ENCODE measurements at regions not wholly inside any gene's neighbourhood (a gene's known extent, or its start where the extent isn't known, plus 50 kb on each side); places are given as distances from the start of the nearest gene placed in this dataset.

GRCh38 chr9:14006386-14007187 lies 307.4 kb downstream of the NFIB start:
- Mint-ChIP-seq H3K9me3 (peaks cover 5 to 7% of the 10 kb centered on the region in 2 donors), H3K27me3 (no peaks in the 10 kb centered on the region), H3K27ac (no peak overlapping the region), H3K36me3 (no peaks in the 10 kb centered on the region), H3K4me3 (no peak overlapping the region), H3K4me1 (no peaks in the 10 kb centered on the region)
- ATAC-seq (replicated peaks) (no peak), DNase-seq (no peak)

DNA sequence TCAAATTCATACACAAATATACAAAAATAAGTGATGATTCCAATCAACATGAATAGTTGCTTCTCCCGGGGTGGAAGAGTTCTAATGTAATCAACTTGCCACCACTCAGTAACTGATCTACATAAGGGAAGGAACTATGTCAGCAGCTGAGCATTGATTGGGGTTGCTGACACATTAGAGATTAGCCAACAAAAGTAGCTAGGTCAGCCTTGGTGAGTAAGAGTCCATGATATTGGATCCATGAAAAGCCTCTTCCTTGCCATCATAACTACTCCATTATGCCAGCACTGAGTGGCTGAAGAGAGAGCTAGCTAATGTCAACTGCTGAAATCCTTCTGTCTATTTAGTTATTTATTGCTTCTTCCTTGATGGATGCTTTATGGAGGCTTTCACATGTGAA lies 309.8 kb downstream of the NFIB start:
- no peaks in the 10 kb centered on the region for H3K36me3 Mint-ChIP-seq
- DNase-seq: no peak
- H3K4me1 Mint-ChIP-seq: no peaks in the 10 kb centered on the region
- H3K27ac Mint-ChIP-seq: no peak overlapping the region
- no peaks in the 10 kb centered on the region for H3K27me3 Mint-ChIP-seq
- no peak overlapping the region for H3K4me3 Mint-ChIP-seq
- peaks cover 1 to 7% of the 10 kb centered on the region in 2 donors for H3K9me3 Mint-ChIP-seq
- ATAC-seq (replicated peaks): no peak

GRCh38 chr9:13994240-13994639 lies 319.7 kb downstream of the NFIB start:
- no peaks in the 10 kb centered on the region for H3K27me3 Mint-ChIP-seq
- no peak overlapping the region for H3K4me3 Mint-ChIP-seq
- DNase-seq (no peak), ATAC-seq (replicated peaks) (no peak)
- no peaks in the 10 kb centered on the region for H3K36me3 Mint-ChIP-seq
- H3K4me1 Mint-ChIP-seq: no peaks in the 10 kb centered on the region
- peaks cover 4 to 12% of the 10 kb centered on the region in 2 donors for H3K9me3 Mint-ChIP-seq
- no peak overlapping the region for H3K27ac Mint-ChIP-seq

- H3K36me3 Mint-ChIP-seq: no peaks in the 10 kb centered on the region
- ATAC-seq (replicated peaks): no peak
- no peaks in the 10 kb centered on the region for H3K27me3 Mint-ChIP-seq
Observed at GRCh38 chr9:13993632-13994185, 320.2 kb downstream of the NFIB start.

GRCh38 chr9:13992138-13993088 lies 321.5 kb downstream of the NFIB start:
- no peak overlapping the region for H3K27ac Mint-ChIP-seq
- H3K4me1 Mint-ChIP-seq: no peaks in the 10 kb centered on the region
- no peaks in the 10 kb centered on the region for H3K36me3 Mint-ChIP-seq
- peaks cover 4 to 5% of the 10 kb centered on the region in 2 donors for H3K9me3 Mint-ChIP-seq
- no peaks in the 10 kb centered on the region for H3K27me3 Mint-ChIP-seq
- no peak for ATAC-seq (replicated peaks)
- no peak for DNase-seq
- H3K4me3 Mint-ChIP-seq: no peak overlapping the region

More at GRCh38 chr9:13993632-13994185, 320.2 kb downstream of the NFIB start:
- no peak overlapping the region for H3K4me3 Mint-ChIP-seq
- H3K9me3 Mint-ChIP-seq: peaks cover 0 to 9% of the 10 kb centered on the region in 2 donors
- no peak for DNase-seq
- no peak overlapping the region for H3K27ac Mint-ChIP-seq
- no peaks in the 10 kb centered on the region for H3K4me1 Mint-ChIP-seq

- Mint-ChIP-seq H3K9me3 (peaks cover 6 to 11% of the 10 kb centered on the region in 2 donors), H3K36me3 (no peaks in the 10 kb centered on the region), H3K4me1 (no peaks in the 10 kb centered on the region), H3K27ac (no peak overlapping the region), H3K27me3 (no peaks in the 10 kb centered on the region), H3K4me3 (no peak overlapping the region)
- no peak for ATAC-seq (replicated peaks)
- DNase-seq: no peak
Observed at GRCh38 chr9:13991395-13991794, 322.5 kb downstream of the NFIB start.

DNA sequence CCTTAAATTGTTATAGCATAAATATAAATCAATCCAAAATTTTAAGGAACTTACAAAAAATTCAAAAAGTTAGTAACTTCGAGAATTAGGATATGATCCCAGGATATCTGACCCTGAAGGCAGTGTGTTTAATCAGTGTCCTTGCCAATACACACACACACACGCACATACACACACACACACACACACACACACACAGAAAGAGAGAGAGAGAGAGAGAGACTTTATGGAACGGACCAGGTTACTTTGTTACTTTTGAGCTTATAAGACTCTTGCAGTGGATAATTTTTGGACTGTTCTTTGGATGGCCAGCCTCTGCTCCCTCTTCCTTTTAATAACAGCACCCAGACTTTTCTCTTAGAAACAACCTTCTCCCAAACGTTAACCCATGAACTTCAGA lies 322.9 kb downstream of the NFIB start:
- no peaks in the 10 kb centered on the region for H3K36me3 Mint-ChIP-seq
- peaks cover 6 to 12% of the 10 kb centered on the region in 2 donors for H3K9me3 Mint-ChIP-seq
- DNase-seq: no peak
- H3K27ac Mint-ChIP-seq: no peak overlapping the region
- H3K27me3 Mint-ChIP-seq: no peaks in the 10 kb centered on the region
- ATAC-seq (replicated peaks): no peak
- H3K4me3 Mint-ChIP-seq: no peak overlapping the region
- H3K4me1 Mint-ChIP-seq: no peaks in the 10 kb centered on the region

DNA sequence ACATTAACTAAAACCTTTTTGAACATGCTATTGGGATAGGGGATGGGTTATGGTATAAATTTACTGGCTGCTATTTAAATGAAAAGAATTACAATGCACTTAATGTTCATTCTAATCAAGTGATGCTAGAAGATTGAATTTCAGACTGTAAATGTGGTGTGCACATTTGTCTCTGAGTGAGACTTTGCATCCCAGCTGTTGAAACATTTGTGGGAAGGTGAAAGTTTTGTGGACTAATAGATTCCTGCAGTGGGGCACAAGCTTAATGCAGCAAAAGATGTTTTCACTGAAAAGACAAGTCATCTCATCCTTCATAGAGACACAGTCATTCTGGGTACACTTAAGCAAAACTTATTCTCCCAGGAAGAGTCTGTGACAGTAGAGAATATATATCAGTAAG lies 323.6 kb downstream of the NFIB start:
- DNase-seq: no peak
- no peak overlapping the region for H3K4me3 Mint-ChIP-seq
- no peak overlapping the region for H3K27ac Mint-ChIP-seq
- no peaks in the 10 kb centered on the region for H3K27me3 Mint-ChIP-seq
- no peaks in the 10 kb centered on the region for H3K4me1 Mint-ChIP-seq
- no peak for ATAC-seq (replicated peaks)
- no peaks in the 10 kb centered on the region for H3K36me3 Mint-ChIP-seq
- H3K9me3 Mint-ChIP-seq: peaks cover 6 to 12% of the 10 kb centered on the region in 2 donors

DNA sequence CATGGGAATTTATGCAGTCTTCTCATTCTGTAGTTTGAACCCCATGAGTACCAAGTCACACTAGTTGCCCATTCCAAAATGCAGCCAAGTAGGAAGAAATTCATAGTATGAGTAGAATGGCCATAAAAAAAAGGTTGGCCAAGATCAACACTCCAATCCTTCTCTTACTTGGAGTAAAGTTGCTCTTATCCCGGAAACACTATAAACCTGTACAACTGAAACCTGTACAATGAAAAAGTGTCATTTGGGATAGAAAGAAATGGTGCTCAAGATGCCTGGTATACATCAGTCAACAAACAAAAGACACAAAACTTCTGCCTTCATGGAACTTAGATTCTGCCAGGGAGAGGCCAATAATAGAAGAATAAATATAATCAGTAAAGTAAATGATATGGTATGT lies 325.0 kb downstream of the NFIB start:
- Mint-ChIP-seq H3K36me3 (no peaks in the 10 kb centered on the region), H3K9me3 (peaks cover 6 to 12% of the 10 kb centered on the region in 2 donors), H3K27ac (no peak overlapping the region), H3K4me1 (no peaks in the 10 kb centered on the region), H3K4me3 (no peak overlapping the region), H3K27me3 (no peaks in the 10 kb centered on the region)
- ATAC-seq (replicated peaks) (no peak), DNase-seq (no peak)

DNA sequence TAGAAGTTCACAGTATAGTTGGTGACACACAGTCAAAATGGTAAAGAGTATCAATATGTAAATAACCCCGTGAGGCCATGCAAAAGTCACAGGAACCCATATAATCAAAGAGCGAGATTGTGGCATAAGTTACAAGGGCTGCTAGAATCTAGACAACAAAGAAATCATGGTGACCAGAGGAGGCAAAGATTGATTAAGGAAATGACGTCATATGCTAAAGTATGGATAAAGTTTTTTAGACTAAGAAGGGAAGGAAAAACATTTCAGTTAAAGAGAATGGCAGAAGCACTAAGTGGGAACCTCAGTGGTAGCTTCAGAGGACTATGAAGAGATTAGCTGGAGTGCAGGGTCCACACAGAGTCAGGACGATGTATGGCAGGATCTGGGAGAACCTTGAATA lies 330.3 kb downstream of the NFIB start:
- no peak overlapping the region for H3K27ac Mint-ChIP-seq
- ATAC-seq (replicated peaks) (no peak), DNase-seq (no peak)
- H3K36me3 Mint-ChIP-seq: no peaks in the 10 kb centered on the region
- peaks cover 11 to 12% of the 10 kb centered on the region in 2 donors for H3K9me3 Mint-ChIP-seq
- no peaks in the 10 kb centered on the region for H3K27me3 Mint-ChIP-seq
- no peaks in the 10 kb centered on the region for H3K4me1 Mint-ChIP-seq
- no peak overlapping the region for H3K4me3 Mint-ChIP-seq

DNA sequence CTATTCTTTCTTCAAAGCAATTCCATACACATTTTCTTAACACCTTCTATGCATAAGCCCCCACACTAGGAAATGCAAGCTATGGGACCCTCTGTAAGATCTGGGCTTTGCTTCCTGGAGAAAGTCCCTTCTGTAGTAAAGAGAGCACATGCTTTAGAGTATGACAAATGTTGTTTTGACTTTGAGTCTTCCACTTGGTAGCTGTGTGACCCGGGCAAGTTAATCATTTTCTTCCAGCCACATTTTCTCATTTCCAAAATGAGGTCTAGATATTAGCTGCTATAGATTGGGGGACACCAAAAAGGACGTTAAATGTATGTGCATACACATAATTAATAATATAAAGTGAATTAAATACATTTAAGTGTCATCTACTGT lies 334.0 kb downstream of the NFIB start:
- Mint-ChIP-seq H3K4me1 (no peaks in the 10 kb centered on the region), H3K27me3 (no peaks in the 10 kb centered on the region), H3K36me3 (no peaks in the 10 kb centered on the region), H3K9me3 (peaks cover 2 to 8% of the 10 kb centered on the region in 2 donors), H3K27ac (no peak overlapping the region), H3K4me3 (no peak overlapping the region)
- DNase-seq (no peak), ATAC-seq (replicated peaks) (no peak)

GRCh38 chr9:13975611-13976290 lies 338.2 kb downstream of the NFIB start:
- no peak for ATAC-seq (replicated peaks)
- no peaks in the 10 kb centered on the region for H3K27me3 Mint-ChIP-seq
- H3K27ac Mint-ChIP-seq: no peak overlapping the region
- H3K4me3 Mint-ChIP-seq: no peak overlapping the region
- no peaks in the 10 kb centered on the region for H3K4me1 Mint-ChIP-seq
- H3K9me3 Mint-ChIP-seq: peaks cover 6 to 8% of the 10 kb centered on the region in 2 donors
- DNase-seq: no peak
- H3K36me3 Mint-ChIP-seq: no peaks in the 10 kb centered on the region

GRCh38 chr9:13974891-13975290 lies 339.1 kb downstream of the NFIB start:
- H3K27me3 Mint-ChIP-seq: no peaks in the 10 kb centered on the region
- no peak for DNase-seq
- ATAC-seq (replicated peaks): no peak
- no peaks in the 10 kb centered on the region for H3K4me1 Mint-ChIP-seq
- H3K4me3 Mint-ChIP-seq: no peak overlapping the region
- no peaks in the 10 kb centered on the region for H3K36me3 Mint-ChIP-seq
- H3K27ac Mint-ChIP-seq: no peak overlapping the region
- H3K9me3 Mint-ChIP-seq: peaks cover 6 to 12% of the 10 kb centered on the region in 2 donors

DNA sequence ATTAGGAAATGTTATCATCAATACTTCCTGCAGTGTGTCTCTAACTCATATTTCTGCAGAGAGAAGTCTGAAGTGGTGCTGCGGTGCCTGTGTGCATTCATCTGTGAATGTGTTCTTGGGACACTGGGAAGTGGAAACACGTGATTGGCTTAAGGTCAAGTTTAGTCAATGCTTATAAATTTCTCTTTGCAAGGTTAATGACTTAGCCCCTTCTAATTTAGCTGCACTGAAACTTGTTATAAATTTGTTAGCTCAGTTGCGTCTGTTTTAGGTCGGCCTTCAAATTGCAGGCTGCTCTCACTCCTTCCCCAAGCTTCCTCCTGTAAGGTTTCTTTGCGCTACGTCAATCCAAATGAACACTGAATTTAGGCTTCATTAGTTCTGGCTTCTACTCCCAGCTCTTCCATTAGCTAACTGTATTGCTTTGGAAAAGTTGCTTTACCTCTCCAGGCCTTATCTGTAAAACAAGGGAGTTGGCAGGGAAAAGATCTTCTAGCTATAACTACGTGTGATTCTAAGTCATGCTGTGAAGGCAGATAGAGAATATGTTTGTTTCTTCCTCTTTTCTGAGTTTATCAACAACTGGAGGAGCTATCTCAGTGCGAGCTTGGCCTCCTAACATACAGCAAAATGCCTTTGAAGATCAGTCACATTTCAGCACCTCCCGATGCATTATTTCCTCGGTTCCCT lies 341.8 kb downstream of the NFIB start:
- Mint-ChIP-seq H3K9me3 (peaks cover 4 to 10% of the 10 kb centered on the region in 2 donors), H3K4me1 (no peaks in the 10 kb centered on the region), H3K36me3 (no peaks in the 10 kb centered on the region), H3K4me3 (no peak overlapping the region), H3K27me3 (no peaks in the 10 kb centered on the region), H3K27ac (no peak overlapping the region)
- no peak for DNase-seq
- ATAC-seq (replicated peaks): no peak
